Nephron progenitor cell (in vitro differentiated cells): ENCODE measurements at regions not wholly inside any gene's neighbourhood (a gene's known extent, or its start where the extent isn't known, plus 50 kb on each side); places are given as distances from the start of the nearest gene placed in this dataset.
A peak's percentile ranks its signal among the peaks of the same experiment; 100 is the strongest.

Experiments
- DNase-seq: peaks from one replicate; pipeline ENCODE4 v3.0.0; 2021
- H3K27ac Mint-ChIP-seq: 2 replicates; pipeline ENCODE4 v1.8.0; 2021; ENCODE audit warnings: mild to moderate bottlenecking, moderate library complexity, mixed read lengths
- H3K27me3 Mint-ChIP-seq: 2 replicates; pipeline ENCODE4 v1.8.0; 2021; ENCODE audit warnings: mild to moderate bottlenecking, low read depth, mixed read lengths; ENCODE audit not compliant: poor library complexity
- H3K36me3 Mint-ChIP-seq: 2 replicates; pipeline ENCODE4 v1.8.0; 2021; ENCODE audit warnings: low read depth, mixed read lengths
- H3K4me1 Mint-ChIP-seq: 2 replicates; pipeline ENCODE4 v1.8.0; 2021; ENCODE audit warnings: mixed read lengths
- H3K4me3 Mint-ChIP-seq: 2 replicates; pipeline ENCODE4 v1.8.0; 2021; ENCODE audit warnings: mild to moderate bottlenecking, moderate library complexity, mixed read lengths
- H3K9me3 Mint-ChIP-seq: 2 replicates; pipeline ENCODE4 v1.8.0; 2021; ENCODE audit warnings: mild to moderate bottlenecking, moderate library complexity, mixed read lengths
- TF ChIP-seq, protein P1 (sequence below): fragments of 200-600 bp; sonication (generic); IDR thresholded peaks from 2 replicates; pipeline ENCODE4 v1.5.0; 2021; ENCODE audit warnings: antibody characterized with exemption

DNA sequence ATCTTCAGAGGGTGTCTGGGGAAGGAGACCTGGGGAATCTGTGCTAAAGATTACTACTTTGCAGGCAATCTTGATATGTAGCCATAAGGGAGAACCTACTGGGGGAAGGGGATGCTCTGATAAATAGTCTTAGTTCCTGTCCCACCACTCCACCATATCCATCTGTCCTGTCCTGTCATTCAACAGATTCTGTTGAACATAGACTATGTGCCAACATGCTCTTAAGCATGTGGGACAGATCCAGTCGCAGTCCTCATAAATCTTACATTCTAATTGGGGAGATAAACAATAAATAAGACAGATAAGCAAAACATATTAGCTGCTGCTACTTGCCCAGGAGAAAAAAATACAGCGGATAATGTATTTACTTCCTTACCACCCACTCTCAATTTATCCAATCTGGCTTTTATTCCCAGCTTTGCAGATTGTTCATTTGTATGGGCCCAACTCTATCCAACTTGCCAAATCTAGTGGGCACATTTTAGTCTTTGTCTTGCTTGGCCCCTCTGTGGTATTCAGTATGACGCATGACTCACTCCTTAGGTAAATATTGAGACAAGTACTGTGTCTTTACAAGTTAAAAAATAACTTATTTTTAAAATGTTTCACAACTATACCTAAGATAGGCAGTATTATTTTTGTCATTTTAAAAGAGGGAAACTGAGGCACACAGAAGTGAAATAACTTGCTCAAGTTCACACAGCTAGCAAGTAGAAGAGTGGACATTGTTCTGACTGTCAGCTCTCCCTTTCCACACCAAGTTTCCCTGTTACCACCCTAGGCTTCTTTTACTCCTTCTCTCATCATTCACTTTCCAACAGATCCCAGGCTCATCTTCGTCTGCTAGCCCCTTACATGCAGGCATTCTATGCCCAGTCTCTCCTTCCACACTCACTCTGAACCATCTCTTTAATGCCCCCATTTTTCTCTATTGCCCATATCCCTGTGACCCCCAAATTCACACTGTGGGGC is 133.6 kb upstream of the SESN3 start:
- Mint-ChIP-seq H3K27ac (no peak overlapping the region), H3K36me3 (no peaks in the 10 kb centered on the region), H3K9me3 (no peaks in the 10 kb centered on the region), H3K4me3 (no peak overlapping the region), H3K4me1 (peaks cover 51% of the 10 kb centered on the region), H3K27me3 (peaks cover 3% of the 10 kb centered on the region)
- TF ChIP-seq, protein P1, sequence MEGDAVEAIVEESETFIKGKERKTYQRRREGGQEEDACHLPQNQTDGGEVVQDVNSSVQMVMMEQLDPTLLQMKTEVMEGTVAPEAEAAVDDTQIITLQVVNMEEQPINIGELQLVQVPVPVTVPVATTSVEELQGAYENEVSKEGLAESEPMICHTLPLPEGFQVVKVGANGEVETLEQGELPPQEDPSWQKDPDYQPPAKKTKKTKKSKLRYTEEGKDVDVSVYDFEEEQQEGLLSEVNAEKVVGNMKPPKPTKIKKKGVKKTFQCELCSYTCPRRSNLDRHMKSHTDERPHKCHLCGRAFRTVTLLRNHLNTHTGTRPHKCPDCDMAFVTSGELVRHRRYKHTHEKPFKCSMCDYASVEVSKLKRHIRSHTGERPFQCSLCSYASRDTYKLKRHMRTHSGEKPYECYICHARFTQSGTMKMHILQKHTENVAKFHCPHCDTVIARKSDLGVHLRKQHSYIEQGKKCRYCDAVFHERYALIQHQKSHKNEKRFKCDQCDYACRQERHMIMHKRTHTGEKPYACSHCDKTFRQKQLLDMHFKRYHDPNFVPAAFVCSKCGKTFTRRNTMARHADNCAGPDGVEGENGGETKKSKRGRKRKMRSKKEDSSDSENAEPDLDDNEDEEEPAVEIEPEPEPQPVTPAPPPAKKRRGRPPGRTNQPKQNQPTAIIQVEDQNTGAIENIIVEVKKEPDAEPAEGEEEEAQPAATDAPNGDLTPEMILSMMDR: no peak
- no peak for DNase-seq

DNA sequence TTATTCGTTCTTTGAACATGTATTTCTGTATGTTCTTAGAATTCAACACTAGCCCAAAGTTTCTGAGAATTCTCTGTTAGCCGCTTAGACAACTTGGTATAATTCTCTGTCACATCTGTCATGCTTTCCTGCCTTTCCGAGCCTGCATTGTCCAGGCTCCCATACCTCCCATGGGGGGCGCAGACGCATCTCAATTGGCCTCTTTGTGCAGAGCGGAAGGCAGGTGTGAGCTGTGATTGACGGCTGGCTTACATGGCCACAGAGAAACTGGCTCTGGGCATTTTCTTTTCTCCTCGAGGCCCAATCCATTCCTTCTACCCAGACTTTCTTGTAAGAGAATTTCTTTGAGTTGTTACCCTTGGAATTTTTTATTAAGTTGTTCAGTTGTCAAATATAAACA is 132.7 kb upstream of the SESN3 start:
- Mint-ChIP-seq H3K27ac (no peak overlapping the region), H3K9me3 (no peaks in the 10 kb centered on the region), H3K36me3 (no peaks in the 10 kb centered on the region), H3K27me3 (peaks cover 3% of the 10 kb centered on the region), H3K4me1 (peaks cover 60% of the 10 kb centered on the region), H3K4me3 (no peak overlapping the region)
- peak; percentile 29 for DNase-seq
- TF ChIP-seq, protein P1: no peak

DNA sequence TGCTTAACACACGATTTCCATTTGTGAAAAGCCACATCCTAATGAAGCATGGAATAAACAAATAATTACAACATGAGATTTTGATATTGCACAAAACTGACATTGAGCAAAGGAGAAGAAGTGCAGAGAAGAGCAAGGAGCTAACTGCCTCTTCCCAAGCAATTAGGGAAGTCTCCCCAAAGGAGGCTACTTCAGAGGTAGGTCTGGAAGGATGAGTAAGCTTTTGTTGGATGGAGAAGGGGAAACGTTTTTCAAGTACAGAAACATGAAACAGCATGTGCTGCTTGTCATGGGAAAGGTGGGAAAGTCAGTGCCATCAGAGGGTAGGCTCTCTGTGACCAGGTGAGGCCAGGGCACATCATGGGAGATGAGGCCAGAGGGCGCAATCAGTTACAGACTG is 132.2 kb upstream of the SESN3 start:
- H3K36me3 Mint-ChIP-seq: no peaks in the 10 kb centered on the region

DNA sequence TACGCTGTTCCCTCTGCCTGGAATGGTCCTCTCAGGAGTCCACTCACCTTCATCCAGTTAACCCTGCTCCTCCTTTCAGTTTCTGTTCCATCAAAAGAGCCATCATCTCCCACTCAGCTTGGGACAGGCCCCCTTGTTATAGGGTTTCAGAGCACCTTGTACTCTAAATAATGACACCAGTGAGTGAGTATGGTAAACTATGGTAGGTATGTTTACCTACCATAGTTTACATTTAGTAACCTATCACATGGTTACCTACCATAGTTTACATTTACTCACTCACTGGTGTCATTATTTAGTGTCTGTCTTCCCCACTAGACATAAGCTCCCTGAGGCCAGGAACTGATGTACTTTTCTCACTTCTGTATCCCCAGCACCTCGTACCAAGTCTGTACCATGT is 130.2 kb upstream of the SESN3 start:
- H3K27me3 Mint-ChIP-seq: peaks cover 3% of the 10 kb centered on the region
- no peaks in the 10 kb centered on the region for H3K36me3 Mint-ChIP-seq

More for the DNA sequence above, 132.2 kb upstream of the SESN3 start:
- Mint-ChIP-seq H3K27me3 (peaks cover 3% of the 10 kb centered on the region), H3K27ac (no peak overlapping the region), H3K4me1 (peaks cover 64% of the 10 kb centered on the region), H3K9me3 (no peaks in the 10 kb centered on the region), H3K4me3 (no peak overlapping the region)
- TF ChIP-seq, protein P1: no peak
- no peak for DNase-seq

DNA sequence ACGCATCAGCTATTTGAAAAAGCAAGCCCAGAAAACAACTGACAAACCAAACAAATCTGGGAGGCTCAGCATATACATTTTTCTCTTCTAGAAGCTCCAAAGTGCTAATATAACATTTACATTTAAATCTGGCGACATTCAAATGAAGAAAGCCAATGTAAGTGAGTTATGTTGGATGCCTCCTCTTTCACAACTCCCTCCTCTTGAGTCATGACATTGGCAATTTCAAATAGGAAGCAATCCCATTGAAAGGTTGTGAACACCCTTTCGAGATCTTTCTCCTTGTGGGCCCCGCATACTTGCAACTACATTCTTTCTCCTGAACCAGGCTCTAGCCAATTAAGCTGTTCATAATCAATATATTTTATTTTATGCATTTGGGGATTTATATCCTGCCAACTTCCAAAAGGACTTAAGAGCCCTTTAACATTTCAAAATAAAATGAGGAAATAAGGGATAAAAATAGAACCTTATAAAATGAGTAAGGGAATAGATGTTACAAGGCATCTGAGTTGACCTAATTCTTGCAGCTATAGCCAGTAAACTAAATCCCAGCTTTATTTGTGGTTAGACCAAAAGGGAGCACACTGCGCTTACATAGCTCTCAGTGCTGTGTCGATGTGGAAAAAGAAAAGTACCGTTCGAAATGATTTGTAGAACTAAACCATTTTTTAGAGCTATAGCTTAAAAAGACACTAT is 129.5 kb upstream of the SESN3 start:
- TF ChIP-seq, protein P1: no peak
- no peaks in the 10 kb centered on the region for H3K9me3 Mint-ChIP-seq
- H3K27ac Mint-ChIP-seq: no peak overlapping the region
- no peaks in the 10 kb centered on the region for H3K36me3 Mint-ChIP-seq
- no peak for DNase-seq
- H3K27me3 Mint-ChIP-seq: peaks cover 3% of the 10 kb centered on the region
- H3K4me3 Mint-ChIP-seq: no peak overlapping the region
- H3K4me1 Mint-ChIP-seq: peaks cover 60% of the 10 kb centered on the region

More for the DNA sequence above, 130.2 kb upstream of the SESN3 start:
- H3K9me3 Mint-ChIP-seq: no peaks in the 10 kb centered on the region
- no peak overlapping the region for H3K4me3 Mint-ChIP-seq
- TF ChIP-seq, protein P1: no peak
- H3K4me1 Mint-ChIP-seq: peaks cover 60% of the 10 kb centered on the region
- DNase-seq: no peak
- H3K27ac Mint-ChIP-seq: no peak overlapping the region
